Esophagus (tissue), 2 donors: ENCODE measurements at regions not wholly inside any gene's neighbourhood (a gene's known extent, or its start where the extent isn't known, plus 50 kb on each side); places are given as distances from the start of the nearest gene placed in this dataset.

Source experiments
- H3K27ac ChIP-seq, 2 donors: one replicate each; pipeline ENCODE4 v1.5.1; 2013; ENCODE audit warnings: low read depth in 2 of 2, mild to moderate bottlenecking in 2 of 2, inconsistent platforms in 1 of 2, low read length in 1 of 2, moderate library complexity in 1 of 2
- H3K27me3 ChIP-seq, 2 donors: one replicate each; pipeline ENCODE4 v1.6.1; 2013; ENCODE audit warnings: low read length in 2 of 2, control low read depth in 1 of 2, mild to moderate bottlenecking in 1 of 2; ENCODE audit not compliant: insufficient read depth in 2 of 2, control insufficient read depth in 1 of 2
- H3K36me3 ChIP-seq, 2 donors: one replicate each; pipeline ENCODE4 v1.6.1; 2013; ENCODE audit warnings: low read length in 1 of 2; ENCODE audit not compliant: control insufficient read depth in 2 of 2, insufficient read depth in 2 of 2
- H3K4me1 ChIP-seq, 2 donors: one replicate each; pipeline ENCODE4 v1.6.1; 2013; ENCODE audit warnings: low read length in 1 of 2; ENCODE audit not compliant: control insufficient read depth in 2 of 2, insufficient read depth in 2 of 2
- H3K4me3 ChIP-seq, 2 donors: one replicate each; pipeline ENCODE4 v1.5.1; 2013; ENCODE audit warnings: low read length in 2 of 2, mild to moderate bottlenecking in 2 of 2, low read depth in 1 of 2, moderate library complexity in 1 of 2
- H3K9me3 ChIP-seq, 2 donors: one replicate each; pipeline ENCODE4 v1.6.1; 2013; ENCODE audit warnings: mild to moderate bottlenecking in 2 of 2, low read depth in 1 of 2, low read length in 1 of 2, moderate library complexity in 1 of 2; ENCODE audit not compliant: control insufficient read depth in 2 of 2, insufficient read depth in 1 of 2
- WGBS, 2 donors: extraction: QIAGEN DNeasy Blood & Tissue Kit; methylation state at CpG; one replicate each; pipeline ENCODE4 v1.1.7; 2013; 5-methylcytosine and 5-hydroxymethylcytosine counted together
- donor health status: healthy with polysubstance abuse.
- donor health status: Bipolar disorder and iron deficiency.

GRCh38 chr3:22241110-22241509 is 490.1 kb upstream of the ZNF385D start:
- Histone ChIP-seq H3K27me3 (no peaks in the 10 kb centered on the region), H3K4me1 (no peaks in the 10 kb centered on the region), H3K4me3 (no peak overlapping the region), H3K36me3 (no peaks in the 10 kb centered on the region), H3K27ac (no peak overlapping the region), H3K9me3 (no peaks in the 10 kb centered on the region)
- WGBS, 2 donors = 67 to 71% methylated on average over 2 of the region's 2 CpGs

DNA sequence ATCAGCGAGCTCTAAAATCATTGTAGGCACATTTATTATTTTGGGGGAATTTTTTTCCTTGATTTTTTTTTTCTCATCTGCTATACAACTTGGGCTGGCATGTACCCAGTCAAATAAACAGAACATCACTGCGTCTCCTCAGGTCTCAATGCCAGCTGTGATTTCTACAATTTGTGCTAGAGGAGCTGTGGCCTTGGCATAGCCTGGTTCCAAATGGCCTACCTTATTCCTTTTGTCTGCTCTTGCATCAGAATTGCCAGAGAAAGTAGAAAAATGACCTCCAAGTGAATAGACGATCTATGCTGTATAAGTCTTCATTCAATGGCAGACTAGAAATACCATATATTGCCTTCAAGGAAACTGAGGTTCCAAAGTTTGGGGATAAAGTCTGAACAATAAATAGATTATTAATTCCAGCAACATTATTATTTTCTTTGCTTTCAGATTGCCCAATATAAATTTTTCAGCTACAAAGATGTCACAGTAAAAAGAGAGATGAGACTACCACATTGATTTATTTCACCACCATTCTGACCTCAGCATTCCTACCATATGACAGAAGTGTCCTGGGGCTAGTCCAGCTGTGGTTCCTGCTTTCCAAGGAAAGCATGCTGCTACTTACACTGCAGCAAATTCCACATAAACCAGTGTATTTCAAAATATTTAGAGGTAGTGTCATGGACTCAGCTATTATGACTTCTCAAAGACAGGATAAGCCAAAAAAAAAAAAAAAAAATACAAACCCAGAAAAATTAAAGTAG is 493.9 kb upstream of the ZNF385D start:
- WGBS, 2 donors = 72% methylated on average over 3 of the region's 3 CpGs
- H3K9me3 ChIP-seq = no peaks in the 10 kb centered on the region
- H3K27me3 ChIP-seq = no peaks in the 10 kb centered on the region
- no peaks in the 10 kb centered on the region for H3K36me3 ChIP-seq
- H3K4me1 ChIP-seq = no peaks in the 10 kb centered on the region
- no peak overlapping the region for H3K4me3 ChIP-seq
- H3K27ac ChIP-seq = no peak overlapping the region

- Histone ChIP-seq H3K27me3 (no peaks in the 10 kb centered on the region), H3K27ac (no peak overlapping the region), H3K36me3 (no peaks in the 10 kb centered on the region), H3K9me3 (no peaks in the 10 kb centered on the region), H3K4me3 (no peak overlapping the region), H3K4me1 (no peaks in the 10 kb centered on the region)
- WGBS, 2 donors = 59 to 63% methylated on average over 3 of the region's 3 CpGs
These were observed 495.0 kb upstream of the ZNF385D start for GRCh38 chr3:22245811-22246583.

- Histone ChIP-seq H3K4me3 (no peak overlapping the region), H3K27ac (no peak overlapping the region), H3K4me1 (no peaks in the 10 kb centered on the region), H3K27me3 (no peaks in the 10 kb centered on the region), H3K9me3 (no peaks in the 10 kb centered on the region), H3K36me3 (no peaks in the 10 kb centered on the region)
These were observed 498.6 kb upstream of the ZNF385D start for GRCh38 chr3:22249658-22250057.

GRCh38 chr3:22257252-22257651 is 506.2 kb upstream of the ZNF385D start:
- Histone ChIP-seq H3K27ac (no peak overlapping the region), H3K4me1 (no peaks in the 10 kb centered on the region), H3K9me3 (no peaks in the 10 kb centered on the region), H3K27me3 (no peaks in the 10 kb centered on the region), H3K4me3 (no peak overlapping the region), H3K36me3 (no peaks in the 10 kb centered on the region)
- WGBS, 2 donors = 57 to 60% methylated on average over 2 of the region's 2 CpGs

GRCh38 chr3:22262386-22262785 is 511.4 kb upstream of the ZNF385D start:
- Histone ChIP-seq H3K27ac (no peak overlapping the region), H3K9me3 (no peaks in the 10 kb centered on the region), H3K36me3 (no peaks in the 10 kb centered on the region), H3K27me3 (no peaks in the 10 kb centered on the region), H3K4me3 (no peak overlapping the region), H3K4me1 (no peaks in the 10 kb centered on the region)
- WGBS, 2 donors = 53 to 57% methylated on average over 2 of the region's 2 CpGs

DNA sequence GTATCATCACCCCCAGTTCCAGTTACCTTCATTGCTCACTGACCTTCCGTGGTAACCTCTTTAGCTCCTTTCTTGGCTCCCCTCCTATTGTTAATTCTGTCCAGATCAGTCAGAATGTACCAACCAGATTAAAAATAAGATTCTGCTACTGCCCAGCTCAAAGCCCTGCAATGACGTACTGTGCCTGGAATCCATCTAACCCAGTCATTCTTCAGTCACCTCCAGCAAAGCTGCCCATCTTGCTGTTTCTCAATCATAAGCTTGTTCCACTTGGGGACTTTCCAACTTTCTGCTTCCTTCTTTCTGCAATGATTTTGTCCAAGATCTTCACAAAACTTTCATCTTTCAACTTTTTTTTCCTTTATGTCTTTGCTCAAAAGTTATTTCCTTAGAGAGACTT is 512.0 kb upstream of the ZNF385D start:
- H3K9me3 ChIP-seq = no peaks in the 10 kb centered on the region
- no peak overlapping the region for H3K27ac ChIP-seq
- H3K4me1 ChIP-seq = no peaks in the 10 kb centered on the region
- no peaks in the 10 kb centered on the region for H3K27me3 ChIP-seq
- no peaks in the 10 kb centered on the region for H3K36me3 ChIP-seq
- 78 to 82% methylated on average over 2 of the region's 2 CpGs for WGBS, 2 donors
- no peak overlapping the region for H3K4me3 ChIP-seq

GRCh38 chr3:22265403-22265802 is 514.4 kb upstream of the ZNF385D start:
- no peaks in the 10 kb centered on the region for H3K9me3 ChIP-seq
- no peaks in the 10 kb centered on the region for H3K4me1 ChIP-seq
- WGBS, 2 donors = 80 to 81% methylated on average over 5 of the region's 5 CpGs
- H3K4me3 ChIP-seq = no peak overlapping the region
- no peaks in the 10 kb centered on the region for H3K27me3 ChIP-seq
- H3K36me3 ChIP-seq = no peaks in the 10 kb centered on the region
- no peak overlapping the region for H3K27ac ChIP-seq

GRCh38 chr3:22269831-22270230 is 518.8 kb upstream of the ZNF385D start:
- Histone ChIP-seq H3K4me3 (no peak overlapping the region), H3K9me3 (no peaks in the 10 kb centered on the region), H3K36me3 (no peaks in the 10 kb centered on the region), H3K27ac (no peak overlapping the region), H3K27me3 (no peaks in the 10 kb centered on the region), H3K4me1 (no peaks in the 10 kb centered on the region)
- WGBS, 2 donors = 22 to 40% methylated on average over 2 of the region's 2 CpGs

DNA sequence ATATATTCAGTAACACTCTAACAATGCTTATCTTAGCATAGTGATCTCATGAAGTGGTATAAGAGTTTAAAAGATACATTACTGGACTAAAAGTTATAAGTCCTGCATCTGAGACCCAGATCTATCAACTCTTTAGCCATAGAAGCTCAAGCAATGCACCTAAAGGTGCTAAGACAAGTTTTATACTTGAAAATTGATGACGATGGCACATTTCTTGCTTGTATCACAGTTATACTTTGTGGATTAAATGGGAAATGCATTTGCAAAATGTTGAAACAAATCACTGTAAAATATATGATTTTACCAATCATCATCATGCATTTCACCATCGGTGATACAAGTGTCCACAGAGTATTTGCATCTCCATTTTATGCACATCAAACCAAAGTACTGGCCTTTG is 525.3 kb upstream of the ZNF385D start:
- Histone ChIP-seq H3K27me3 (no peaks in the 10 kb centered on the region), H3K36me3 (no peaks in the 10 kb centered on the region), H3K4me3 (no peak overlapping the region), H3K9me3 (no peaks in the 10 kb centered on the region), H3K4me1 (no peaks in the 10 kb centered on the region), H3K27ac (no peak overlapping the region)
- 92 to 93% methylated on average over 2 of the region's 2 CpGs for WGBS, 2 donors
